ENCODE measurements at regions not wholly inside any gene's neighbourhood (a gene's known extent, or its start where the extent isn't known, plus 50 kb on each side); places are given as distances from the start of the nearest gene placed in this dataset.

GRCh38 chr7:82757-83155 is 109.6 kb upstream of the FAM20C start:
- Histone ChIP-seq H3K4me3 (no peak overlapping the region), H3K4me1 (peaks cover 0 to 7% (median 0%) of the 10 kb centered on the region in 9 donors), H3K36me3 (no peaks in the 10 kb centered on the region), H3K27ac (no peak overlapping the region), H3K9me3 (no peaks in the 10 kb centered on the region), H3K27me3 (peaks cover 0 to 22% (median 9%) of the 10 kb centered on the region in 7 donors)
- 85 to 88% methylated on average over 11 of the region's 11 CpGs for WGBS, 2 donors
- DNase-seq: no peak
- intact Hi-C loops (cut with DNase I): no loop called here
- TF ChIP-seq CTCF (IDR thresholded peaks at IDR 0.05): no peak
- ATAC-seq: no peak

- peaks cover 0 to 22% (median 9%) of the 10 kb centered on the region in 7 donors for H3K27me3 ChIP-seq
- intact Hi-C loops (cut with DNase I): no loop called here
- no peak for DNase-seq
- no peak overlapping the region for H3K4me3 ChIP-seq
- no peak for ATAC-seq
- WGBS, 2 donors: 82 to 84% methylated on average over 12 of the region's 12 CpGs
- TF ChIP-seq CTCF (IDR thresholded peaks at IDR 0.05): no peak
- H3K27ac ChIP-seq: no peak overlapping the region
- no peaks in the 10 kb centered on the region for H3K36me3 ChIP-seq
- H3K4me1 ChIP-seq: peaks cover 0 to 11% (median 2%) of the 10 kb centered on the region in 9 donors
- H3K9me3 ChIP-seq: no peaks in the 10 kb centered on the region
Measured at GRCh38 chr7:83441-83840, 108.9 kb upstream of the FAM20C start.

- H3K4me3 ChIP-seq: no peak overlapping the region
- H3K36me3 ChIP-seq: no peaks in the 10 kb centered on the region
- ATAC-seq: no peak
- intact Hi-C loops (cut with DNase I): no loop called here
- no peak for TF ChIP-seq CTCF (IDR thresholded peaks at IDR 0.05)
- H3K27ac ChIP-seq: no peak overlapping the region
- H3K4me1 ChIP-seq: peaks cover 0 to 17% (median 8%) of the 10 kb centered on the region in 9 donors
- peaks cover 0 to 22% (median 9%) of the 10 kb centered on the region in 7 donors for H3K27me3 ChIP-seq
- WGBS, 2 donors: 89 to 93% methylated on average over 25 of the region's 25 CpGs
- no peak for DNase-seq
- H3K9me3 ChIP-seq: no peaks in the 10 kb centered on the region
Measured at GRCh38 chr7:83861-84632, 108.3 kb upstream of the FAM20C start.

GRCh38 chr7:84633-85020 is 107.7 kb upstream of the FAM20C start:
- 92 to 96% methylated on average over 11 of the region's 11 CpGs for WGBS, 2 donors

More at GRCh38 chr7:84633-85020, 107.7 kb upstream of the FAM20C start:
- no peak for TF ChIP-seq CTCF (IDR thresholded peaks at IDR 0.05)
- Histone ChIP-seq H3K4me3 (no peak overlapping the region), H3K9me3 (no peaks in the 10 kb centered on the region), H3K36me3 (no peaks in the 10 kb centered on the region), H3K4me1 (peaks cover 4 to 23% (median 13%) of the 10 kb centered on the region in 9 donors), H3K27ac (no peak overlapping the region), H3K27me3 (peaks cover 0 to 22% (median 9%) of the 10 kb centered on the region in 7 donors)
- no peak for ATAC-seq
- DNase-seq: no peak
- intact Hi-C loops (cut with DNase I): no loop called here
